GM19351 (cell line): ENCODE measurements at regions not wholly inside any gene's neighbourhood (a gene's known extent, or its start where the extent isn't known, plus 50 kb on each side); places are given as distances from the start of the nearest gene placed in this dataset.
"Not testable (repeated sequence)": the region's sequence is repeated elsewhere in the genome, so short reads cannot be mapped to it uniquely, and the experiment has no call there.

Experiments
- ATAC-seq: cut with Tn5 transposase; IDR thresholded peaks from one replicate; pipeline ENCODE4 v1.9.1; 2021; ENCODE audit warnings: mild to moderate bottlenecking, moderate library complexity; ENCODE audit not compliant: unreplicated experiment

DNA sequence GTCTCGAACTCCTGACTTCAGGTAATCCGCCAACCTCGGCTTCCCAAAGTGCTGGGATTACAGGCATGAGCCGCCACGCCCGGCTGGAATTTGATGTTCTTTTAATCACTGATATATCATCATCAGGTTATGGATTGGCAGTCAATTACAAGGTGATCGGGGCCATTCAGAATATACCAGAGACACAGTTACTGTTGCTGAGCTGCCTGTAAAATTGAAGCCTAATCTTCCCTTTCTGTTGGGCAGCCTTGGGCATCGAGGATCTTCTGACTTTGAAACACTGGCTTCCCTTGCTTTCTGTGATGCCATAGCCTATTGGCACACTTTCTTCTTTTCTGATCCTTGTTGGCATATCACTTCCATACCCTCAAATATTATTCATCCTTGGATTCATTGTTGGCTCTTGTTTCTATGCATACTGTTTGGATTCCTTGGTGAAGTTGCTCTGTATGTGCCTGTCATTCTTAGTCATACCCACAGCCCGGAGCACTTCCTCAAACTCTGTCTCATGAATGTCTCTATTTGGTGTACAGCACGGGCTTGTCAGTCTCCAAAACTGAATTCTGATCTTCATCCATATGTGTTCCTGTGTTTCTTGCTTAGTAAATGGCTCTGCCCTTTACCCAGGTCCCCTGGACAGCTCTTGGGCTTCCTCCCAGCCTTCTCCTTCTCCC, 85.6 kb upstream of the CRYM start:
- peak; percentile 51 for ATAC-seq

DNA sequence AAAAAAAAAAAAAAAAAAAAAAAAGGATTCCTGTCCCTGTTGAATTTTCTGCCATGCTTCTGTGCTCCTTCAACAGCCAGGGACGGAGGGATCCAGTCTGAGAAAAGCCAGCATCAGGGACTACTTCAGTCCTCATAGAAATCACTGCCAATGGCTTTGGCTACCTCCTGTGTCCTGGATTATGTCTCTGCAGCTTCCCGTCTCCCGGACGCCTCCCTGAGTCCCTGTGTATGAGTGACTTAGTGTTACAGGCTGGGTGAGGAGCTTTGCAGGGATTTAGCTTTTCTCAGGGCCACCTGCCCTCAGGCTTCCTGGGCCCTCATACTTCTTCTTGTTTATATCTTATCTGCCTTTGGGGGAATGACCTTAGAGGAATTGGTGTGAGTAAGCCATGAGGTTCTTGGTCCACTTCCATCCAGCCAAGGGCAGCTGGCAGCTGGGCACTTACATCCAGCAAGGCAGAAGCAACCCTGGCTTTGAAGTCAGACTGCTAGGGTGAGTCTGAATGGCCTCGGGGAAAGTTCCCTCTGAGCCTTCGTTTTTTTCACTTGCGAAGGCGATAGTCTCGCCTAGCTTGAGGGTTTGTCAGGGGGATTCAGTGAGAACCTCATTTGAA, 83.6 kb upstream of the CRYM start:
- not testable (repeated sequence) for ATAC-seq

DNA sequence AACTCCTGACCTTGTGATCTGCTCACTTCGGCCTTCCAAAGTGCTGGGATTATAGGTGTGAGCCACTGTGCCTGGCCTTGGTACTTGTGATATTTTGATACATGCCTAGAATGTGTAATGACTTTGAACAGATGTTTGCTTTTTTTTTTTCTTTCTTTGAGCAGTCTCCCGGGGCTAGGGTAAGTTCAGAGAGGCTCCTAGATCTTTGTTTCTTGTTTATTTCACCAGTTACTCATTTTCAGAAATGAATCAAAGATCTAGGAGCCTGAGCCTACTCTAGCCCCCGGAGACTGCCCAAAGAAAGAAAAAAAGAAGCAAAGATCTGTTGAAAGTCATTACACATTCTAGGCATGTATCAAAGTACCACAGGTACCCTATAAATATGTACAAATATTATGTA, 83.0 kb upstream of the CRYM start:
- not testable (repeated sequence) for ATAC-seq

DNA sequence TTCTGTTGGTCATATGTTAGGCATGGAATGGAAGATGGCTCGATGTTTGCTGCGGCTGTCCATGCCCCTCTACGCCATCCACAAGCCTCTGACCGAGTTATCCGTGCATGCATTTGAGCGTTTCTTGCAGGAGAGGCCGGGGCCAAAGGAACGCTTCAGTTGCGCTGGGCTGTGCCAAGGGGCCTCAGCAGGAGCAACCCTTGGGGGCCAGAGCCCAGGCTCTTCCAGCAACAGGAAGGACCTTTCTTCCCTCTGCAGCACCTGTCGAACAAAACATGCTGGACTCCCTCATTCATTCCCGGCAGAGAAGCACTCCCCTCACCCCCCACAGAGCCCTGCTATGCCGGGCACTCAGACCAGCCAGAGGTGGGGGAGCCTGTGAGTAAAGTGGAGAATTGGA, 81.4 kb upstream of the CRYM start:
- not testable (repeated sequence) for ATAC-seq

DNA sequence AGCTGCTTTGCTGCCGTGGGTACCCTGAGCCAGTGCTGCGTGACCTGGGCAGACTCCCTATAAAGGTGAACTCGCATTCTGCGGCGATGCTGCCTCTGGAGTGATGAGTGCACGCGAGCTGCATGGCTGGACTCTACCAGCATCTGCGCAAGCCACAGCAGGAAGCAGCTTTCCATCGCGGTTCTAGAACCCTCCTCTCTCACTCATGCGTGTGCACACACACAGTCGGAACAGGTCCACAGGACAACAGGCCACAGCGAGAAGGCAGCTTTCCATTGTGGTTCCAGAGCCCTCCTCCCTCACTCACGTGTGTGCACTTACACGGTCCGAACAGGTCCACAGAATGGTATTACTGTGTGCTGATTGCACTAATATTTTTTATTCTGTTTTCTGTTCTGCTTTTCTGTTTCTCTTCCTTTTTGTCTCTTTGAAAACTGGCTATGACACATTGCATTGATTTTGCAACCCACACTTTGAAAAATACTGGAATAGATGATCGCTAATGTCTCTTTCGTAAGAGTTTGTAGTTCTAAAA, 80.2 kb upstream of the CRYM start:
- peak; percentile 61 for ATAC-seq

DNA sequence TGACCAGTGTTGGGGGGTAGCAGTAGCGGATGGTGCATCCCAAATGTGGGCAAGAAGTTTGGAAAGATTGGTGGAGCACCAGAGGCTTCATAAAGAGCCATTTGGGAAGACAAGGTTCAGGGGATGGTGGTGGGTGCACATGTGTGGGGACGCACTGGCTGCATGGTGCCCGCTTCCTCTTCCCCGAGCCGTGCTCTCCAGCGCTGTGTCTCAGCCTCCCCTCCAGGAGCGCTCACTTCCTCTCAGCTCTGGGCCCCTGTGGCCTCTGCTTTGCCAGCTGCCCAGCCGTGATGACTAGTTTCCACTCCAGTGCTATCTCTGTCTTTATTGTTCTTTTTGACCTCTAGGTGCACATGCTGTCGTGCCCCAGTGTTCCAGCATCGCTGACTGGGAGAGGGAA, 78.2 kb upstream of the CRYM start:
- not testable (repeated sequence) for ATAC-seq

DNA sequence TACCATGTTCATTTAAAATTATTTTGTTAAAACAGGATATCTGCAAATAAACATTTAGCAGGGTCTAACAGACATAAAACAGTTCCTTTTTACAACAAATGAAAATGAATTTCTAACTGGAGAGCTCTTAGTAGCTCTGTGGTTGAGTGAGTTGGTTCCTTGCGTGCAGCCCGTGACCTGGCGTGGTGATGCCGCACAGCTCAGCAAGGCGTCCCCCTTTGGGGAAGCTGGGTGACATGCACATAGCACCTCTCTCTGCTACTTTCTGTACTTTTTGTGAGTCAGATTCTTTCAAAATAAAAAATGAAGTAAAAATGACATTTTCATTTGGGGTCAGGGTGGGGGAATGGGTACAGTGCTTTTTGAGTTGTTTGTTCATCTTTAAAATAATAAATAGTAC, 73.3 kb upstream of the CRYM start:
- not testable (repeated sequence) for ATAC-seq

DNA sequence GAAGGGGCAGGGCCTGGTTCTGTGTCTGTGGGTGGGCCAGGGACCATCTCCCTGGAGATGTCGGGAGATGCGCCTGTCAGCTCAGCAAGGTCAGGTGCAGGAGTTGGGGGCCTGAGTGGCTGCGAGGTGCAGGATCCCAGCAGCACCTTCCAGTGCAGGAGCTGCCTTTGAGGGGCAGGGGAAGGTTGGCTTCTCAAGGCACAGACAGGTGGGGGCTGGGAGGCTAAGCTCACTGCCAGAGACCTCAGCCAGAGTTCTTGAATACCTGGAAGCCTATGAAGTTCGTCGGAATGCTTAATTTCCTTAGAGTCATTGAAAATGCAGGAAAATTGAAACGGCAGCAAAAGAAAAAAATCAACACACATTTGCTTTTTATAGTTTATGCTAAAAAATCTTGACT, 72.8 kb upstream of the CRYM start:
- not testable (repeated sequence) for ATAC-seq

DNA sequence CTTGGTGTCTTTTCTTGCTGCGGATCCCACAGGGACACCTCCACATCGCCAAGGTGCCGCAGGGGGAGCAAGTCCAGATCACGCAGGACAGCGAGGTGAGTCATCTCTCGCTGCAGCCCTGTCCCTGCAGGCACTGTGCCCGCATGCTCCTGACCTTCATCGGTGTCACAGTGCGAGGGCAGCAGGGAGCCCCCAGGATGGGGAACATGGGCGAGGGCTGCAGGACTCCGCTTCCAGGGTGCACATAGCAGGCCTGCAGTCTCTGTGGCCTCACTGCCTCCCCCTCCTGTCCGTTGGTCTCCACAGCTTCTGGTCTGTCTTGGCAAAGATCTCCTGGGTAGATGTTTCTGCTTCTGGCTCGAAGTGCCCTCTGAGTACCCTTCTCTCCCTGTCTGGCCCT, 71.2 kb upstream of the CRYM start:
- ATAC-seq, result not testable (repeated sequence)

DNA sequence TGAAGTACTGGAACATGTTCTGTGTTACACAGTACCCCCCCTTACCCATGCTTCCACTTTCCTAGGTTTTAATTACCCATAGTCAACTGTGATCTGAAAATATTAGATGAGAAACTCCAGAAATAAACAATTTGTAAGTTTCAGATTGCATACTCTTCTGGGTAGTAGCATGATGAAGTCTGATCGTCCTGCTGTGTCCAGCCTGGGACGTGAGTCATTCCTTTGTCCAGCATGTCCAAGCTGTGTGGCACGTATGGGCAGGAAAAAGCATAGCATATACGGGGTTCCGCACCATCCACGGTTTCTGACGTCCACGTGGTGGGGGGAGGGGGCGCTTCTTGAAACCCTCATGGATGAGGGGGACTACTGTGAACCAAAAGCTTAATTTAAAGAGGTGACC, 70.7 kb upstream of the CRYM start:
- ATAC-seq, result not testable (repeated sequence)

DNA sequence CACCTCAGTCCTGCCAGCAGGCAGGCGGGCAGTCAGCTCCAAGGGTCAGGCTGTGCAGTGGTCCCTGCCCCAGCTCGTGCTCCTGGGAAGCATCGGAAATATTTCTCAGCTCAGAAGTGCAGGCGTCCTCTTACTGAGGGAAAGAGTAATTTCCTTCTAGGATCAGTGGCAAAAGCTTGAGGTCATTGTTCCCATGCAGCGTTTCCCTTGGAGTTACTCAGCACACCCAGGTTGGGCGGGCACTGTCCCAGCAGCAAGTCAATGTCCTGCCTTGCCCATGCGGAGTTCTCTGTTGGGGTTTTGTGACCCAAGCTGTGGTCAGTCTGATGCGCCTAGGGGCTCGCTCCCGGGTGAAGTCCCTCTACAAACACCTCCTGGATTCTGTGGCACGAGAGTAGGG, 69.4 kb upstream of the CRYM start:
- not testable (repeated sequence) for ATAC-seq

DNA sequence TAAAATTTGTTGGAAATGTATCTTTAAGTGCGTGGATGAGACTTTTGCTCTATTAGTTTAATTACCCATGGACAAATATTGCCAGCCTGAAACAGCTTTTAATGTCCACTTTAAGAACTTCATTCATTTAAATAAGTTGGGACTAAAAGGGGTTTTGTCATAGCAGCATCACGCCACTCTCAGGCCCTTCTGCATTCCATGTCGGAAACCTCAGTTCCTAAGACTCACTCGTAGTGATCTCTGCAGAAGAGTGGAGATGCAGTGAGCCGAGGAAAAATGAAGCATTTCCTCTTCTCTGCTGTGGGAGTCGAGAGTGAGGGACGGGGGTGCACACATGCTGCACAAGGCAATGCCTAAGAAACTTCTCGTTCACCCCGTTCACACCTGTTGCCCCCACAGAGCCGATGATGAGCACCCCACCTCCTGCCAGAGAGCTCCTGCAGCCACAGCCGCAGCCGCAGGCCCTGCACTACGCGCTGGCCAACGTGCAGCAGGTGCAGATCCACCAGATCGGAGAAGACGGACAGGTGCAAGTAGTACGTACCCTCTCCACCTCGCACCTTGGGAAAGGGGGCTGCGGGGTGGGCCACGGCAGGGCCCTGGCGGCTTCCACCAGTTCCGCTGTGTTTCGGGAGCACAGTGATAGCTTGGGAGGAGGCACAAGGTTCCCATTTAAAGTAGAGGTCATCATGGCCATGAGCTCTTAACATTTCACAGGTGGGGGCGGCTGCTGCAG, 68.8 kb upstream of the CRYM start:
- not testable (repeated sequence) for ATAC-seq

DNA sequence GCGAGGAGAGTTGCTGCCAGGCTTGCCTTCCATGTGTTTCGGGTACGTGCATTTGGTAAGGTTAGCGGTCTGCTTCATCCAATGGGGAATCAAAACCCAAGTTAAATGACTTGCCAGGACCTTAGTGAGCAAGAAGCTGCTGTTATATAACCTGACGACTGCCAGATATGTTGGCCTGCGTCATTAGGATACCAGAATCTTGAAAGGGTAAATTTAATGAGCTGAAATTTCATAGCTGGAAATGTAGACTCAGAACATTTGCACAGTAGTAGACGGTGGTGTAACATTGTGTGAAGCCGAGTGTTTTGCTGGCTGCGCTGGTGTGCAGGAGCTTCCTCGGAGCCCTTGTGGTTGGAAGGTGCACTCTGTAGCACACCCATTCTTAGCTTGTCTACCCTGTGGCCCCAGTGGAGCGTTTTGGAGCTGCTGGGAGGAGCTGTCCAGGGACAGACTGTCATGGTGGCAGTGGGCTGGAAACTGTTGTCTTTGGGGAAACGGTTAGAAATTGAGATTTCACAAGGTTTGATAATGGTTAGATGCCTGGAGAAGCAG, 66.3 kb upstream of the CRYM start:
- ATAC-seq, result not testable (repeated sequence)

DNA sequence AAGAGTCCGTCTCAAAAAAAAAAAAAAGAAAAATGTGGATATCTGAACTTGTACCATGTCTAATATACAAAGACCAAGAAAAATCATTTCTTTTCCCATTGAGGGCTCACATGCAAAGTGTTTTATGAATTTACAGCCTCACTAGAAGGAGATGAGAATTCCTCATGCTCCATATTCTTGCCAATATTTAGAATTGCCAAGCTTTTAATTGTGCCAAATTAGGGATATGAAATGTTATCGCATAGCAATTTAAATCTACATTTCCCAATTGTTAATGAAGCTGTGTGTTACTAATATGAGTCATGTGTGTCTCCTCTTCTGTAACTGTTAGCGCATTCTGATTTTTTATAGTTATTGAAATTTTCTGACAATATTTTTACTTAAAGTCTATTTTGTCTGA, 63.0 kb upstream of the CRYM start:
- no peak for ATAC-seq

DNA sequence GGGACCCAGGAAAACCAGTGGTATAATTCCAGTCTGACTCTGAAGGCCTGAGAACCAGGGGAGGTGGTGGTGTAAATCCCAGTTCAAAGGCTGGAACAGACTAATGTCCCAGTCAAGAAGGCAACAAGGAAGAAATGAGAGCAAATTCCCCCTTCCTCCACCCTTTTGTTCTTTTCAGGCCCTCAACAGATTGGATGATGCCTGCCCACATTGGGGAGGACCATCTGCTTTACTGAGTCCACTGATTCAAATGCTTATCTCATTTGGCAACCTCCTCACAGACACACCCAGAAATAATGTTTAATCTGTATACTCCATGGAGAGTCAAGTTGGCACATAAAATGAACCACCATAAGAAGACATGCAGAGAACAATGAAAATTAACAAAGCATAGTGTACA, 61.9 kb upstream of the CRYM start:
- ATAC-seq, result no peak

DNA sequence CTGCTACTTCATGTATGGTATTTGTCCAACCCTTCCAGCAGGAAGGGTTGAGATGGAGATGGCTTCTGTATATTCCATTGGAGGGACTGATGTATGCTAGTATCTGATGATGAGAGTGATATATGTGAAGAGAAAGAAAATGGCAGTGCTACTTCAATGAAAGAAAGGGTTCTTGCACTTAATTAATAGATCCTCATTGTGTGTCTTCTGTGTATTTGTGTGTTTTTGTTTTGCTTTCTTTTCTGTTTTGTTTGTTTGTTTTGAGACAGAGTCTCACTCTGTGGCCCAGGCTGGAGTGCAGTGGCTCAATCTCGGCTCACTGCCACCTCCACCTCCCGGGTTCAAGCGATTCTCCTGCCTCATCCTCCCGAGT, 61.2 kb upstream of the CRYM start:
- no peak for ATAC-seq

DNA sequence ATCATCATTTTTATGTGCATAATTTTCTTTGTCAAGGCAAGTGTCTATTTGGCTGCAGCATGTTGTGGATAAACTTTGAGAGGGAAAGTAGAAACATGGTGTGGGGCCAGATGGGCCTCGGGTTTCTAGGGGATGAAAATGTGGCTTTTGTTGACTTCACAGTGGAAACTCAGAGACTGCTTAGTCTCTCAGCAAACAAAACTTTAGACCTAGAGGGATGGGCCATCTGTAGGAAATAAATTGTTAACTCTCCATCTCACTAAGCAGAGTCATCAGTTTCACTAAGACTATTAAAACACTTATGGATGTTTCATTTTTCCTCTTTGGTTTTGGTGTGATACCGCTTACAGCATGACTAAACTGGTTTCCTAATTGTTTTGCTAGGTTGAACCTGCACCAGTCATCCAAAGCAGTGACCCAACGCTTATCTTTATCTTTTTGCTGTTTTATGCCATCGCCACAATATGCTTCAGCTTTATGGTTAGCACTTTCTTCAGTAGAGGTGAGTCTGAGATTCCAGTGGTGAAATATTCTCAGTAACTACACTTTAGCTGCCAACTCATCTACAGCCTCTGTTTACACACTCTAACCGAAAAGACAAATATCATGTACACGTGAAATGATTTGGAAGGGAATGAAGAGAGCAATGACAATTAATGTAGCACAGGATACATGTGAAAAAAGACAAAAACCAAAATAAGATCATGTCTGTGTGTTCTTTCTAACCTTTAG, 60.6 kb upstream of the CRYM start:
- ATAC-seq, result no peak

DNA sequence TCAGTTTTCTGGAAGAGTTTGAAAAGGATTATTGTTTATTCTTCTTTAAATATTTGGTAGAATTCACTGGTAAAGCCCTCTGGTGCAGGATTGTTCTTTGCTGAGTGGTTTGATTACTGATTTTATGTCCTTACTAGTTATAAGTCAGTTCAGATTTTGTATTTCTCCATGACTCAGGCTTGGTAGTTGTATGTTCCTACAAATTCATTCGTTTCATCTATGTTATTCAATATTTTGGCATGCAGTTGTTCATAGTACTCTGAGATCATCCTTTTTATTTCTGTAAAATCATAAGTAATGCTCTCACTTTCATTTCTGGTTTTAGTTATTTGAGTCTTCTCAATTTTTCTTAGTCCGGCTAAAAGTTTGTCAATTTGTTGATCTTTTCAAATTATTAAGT, 58.1 kb upstream of the CRYM start:
- no peak for ATAC-seq

DNA sequence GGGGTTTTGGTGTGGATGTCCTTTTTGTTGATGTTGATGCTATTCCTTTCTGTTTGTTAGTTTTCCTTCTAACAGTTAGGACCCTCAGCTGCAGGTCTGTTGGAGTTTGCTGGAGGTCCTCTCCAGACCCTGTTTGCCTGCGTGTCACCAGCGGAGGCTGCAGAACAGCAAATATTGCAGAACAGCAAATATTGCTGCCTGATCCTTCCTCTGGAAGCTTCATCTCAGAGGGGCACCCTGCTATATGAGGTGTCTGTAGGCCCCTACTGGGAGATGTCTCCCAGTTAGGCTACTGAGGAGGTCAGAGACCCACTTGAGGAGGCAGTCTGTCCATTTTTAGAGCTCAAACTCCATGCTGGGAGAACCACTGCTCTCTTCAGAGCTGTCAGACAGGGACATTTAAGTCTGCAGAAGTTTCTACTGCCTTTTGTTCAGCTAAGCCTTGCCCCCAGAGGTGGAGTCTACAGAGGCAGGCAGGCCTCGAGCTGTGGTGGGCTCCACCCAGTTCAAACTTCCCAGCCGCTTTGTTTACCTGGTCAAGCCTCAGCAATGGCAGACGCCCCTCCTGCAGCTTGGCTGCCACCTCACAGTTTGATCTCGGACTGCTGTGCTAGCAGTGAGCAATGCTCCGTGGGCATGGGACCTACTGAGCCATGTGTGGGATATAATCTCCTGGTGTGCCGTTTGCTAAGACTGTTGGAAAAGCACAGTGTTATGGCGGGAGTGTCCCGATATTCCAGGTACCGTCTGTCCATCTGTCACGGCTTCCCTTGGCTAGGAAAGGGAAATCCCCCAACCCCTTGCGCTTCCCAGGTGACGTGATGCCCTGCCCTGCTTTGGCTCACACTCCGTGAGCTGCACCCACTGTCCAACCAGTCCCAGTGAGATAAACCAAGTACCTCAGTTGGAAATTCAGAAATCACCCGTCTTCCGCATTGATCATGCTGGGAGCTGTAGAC, 56.4 kb upstream of the CRYM start:
- ATAC-seq, result not testable (repeated sequence)

DNA sequence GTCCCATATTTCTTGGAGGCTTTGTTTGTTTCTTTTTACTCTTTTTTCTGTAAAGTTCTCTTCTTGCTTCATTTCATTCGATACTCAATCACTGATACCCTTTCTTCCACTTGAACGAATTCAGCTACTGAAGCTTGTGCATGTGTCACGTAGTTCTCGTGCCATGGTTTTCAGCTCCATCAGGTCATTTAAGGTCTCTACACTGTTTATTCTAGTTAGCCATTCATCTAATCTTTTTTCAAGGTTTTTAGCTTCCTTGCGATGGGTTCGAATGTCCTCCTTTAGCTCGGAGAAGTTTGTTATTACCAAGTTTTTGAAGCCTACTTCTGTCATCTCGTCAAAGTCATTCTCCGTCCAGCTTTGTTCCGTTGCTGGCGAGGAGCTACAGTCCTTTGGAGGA, 55.6 kb upstream of the CRYM start:
- not testable (repeated sequence) for ATAC-seq
